ENCODE measurements at regions not wholly inside any gene's neighbourhood (a gene's known extent, or its start where the extent isn't known, plus 50 kb on each side); places are given as distances from the start of the nearest gene placed in this dataset.

DNA sequence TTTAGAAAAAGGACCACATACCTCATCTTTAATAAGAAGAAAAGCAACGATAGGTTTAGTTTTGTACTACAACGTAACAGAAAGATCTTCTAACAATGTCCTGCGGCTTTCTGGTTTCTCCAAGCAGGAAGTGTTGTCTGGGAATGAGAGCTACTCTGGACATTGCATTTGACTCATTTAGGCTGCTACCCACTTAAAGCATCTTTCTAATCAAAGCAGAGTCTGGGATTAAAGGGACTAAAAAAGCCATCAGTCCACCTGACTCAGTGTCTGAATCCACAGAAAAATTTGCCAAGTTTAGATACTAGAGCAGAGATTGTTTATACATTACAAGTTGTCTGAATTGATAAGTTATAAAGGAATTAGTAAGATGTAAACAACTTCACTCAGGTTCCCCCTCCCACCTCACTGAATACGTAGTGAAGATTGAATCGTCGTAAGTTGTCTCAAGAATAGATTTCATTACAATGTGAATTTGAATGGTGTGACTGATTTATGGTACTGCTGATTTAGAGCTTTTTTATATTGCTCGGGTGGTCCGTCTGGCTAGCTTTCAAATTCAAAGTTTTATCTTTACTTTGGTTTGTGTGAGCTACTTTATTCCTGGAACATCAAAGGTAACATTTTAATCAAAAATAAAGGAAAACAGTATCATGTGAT, 70.2 kb upstream of the SMIM21 start:
- Histone ChIP-seq H3K4me3 (no peak overlapping the region), H3K4me1 (no peaks in the 10 kb centered on the region), H3K27me3 (no peaks in the 10 kb centered on the region), H3K9me3 (no peaks in the 10 kb centered on the region), H3K27ac (no peak overlapping the region), H3K36me3 (no peaks in the 10 kb centered on the region)
- no peak for ATAC-seq
- in situ Hi-C loops (cut with MboI; ENCODE audit: low sequenced_read_pairs in 4 of 4) (loop anchor here in 3 of 4 donors (25.0 kb wide), 3 partner anchors 90 to 835 kb away; no protein-coding TSS in a partner anchor), intact Hi-C loops (cut with DNase I; ENCODE audit: low total_unique reads) (no loop called here)
- DNase-seq = no peak
- TF ChIP-seq, protein P1, sequence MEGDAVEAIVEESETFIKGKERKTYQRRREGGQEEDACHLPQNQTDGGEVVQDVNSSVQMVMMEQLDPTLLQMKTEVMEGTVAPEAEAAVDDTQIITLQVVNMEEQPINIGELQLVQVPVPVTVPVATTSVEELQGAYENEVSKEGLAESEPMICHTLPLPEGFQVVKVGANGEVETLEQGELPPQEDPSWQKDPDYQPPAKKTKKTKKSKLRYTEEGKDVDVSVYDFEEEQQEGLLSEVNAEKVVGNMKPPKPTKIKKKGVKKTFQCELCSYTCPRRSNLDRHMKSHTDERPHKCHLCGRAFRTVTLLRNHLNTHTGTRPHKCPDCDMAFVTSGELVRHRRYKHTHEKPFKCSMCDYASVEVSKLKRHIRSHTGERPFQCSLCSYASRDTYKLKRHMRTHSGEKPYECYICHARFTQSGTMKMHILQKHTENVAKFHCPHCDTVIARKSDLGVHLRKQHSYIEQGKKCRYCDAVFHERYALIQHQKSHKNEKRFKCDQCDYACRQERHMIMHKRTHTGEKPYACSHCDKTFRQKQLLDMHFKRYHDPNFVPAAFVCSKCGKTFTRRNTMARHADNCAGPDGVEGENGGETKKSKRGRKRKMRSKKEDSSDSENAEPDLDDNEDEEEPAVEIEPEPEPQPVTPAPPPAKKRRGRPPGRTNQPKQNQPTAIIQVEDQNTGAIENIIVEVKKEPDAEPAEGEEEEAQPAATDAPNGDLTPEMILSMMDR (IDR thresholded peaks at IDR 0.05 in 4 of 5, conservative IDR thresholded peaks at IDR 0.05 in 1 of 5) = no peak
- no peak for TF ChIP-seq POLR2A (IDR thresholded peaks at IDR 0.05)

DNA sequence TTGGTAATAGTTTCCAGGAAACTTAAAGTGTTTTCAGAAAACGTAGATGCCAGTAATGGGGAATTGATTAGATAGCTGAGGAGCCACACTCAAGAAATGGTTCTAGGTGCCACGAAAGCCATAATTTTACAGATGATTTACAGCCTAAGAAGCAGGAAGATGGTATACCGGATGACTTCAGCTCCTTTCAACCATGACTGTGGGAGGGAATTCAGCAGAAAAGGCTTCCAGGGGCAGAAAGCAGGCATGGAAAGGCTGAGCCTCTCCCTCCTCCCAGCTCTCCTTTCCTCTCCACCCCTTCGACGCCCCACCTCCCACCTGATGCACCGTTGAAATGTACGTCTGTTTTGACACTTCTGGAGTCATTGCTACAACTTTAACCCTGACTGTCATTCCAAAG, 68.6 kb upstream of the SMIM21 start:
- Histone ChIP-seq H3K9me3 (no peaks in the 10 kb centered on the region), H3K4me3 (no peak overlapping the region), H3K27me3 (no peaks in the 10 kb centered on the region), H3K36me3 (no peaks in the 10 kb centered on the region), H3K4me1 (no peaks in the 10 kb centered on the region), H3K27ac (no peak overlapping the region)
- in situ Hi-C loops (cut with MboI; ENCODE audit: low sequenced_read_pairs in 4 of 4) (loop anchor here in 3 of 4 donors (25.0 kb wide), 3 partner anchors 91 to 834 kb away; no protein-coding TSS in a partner anchor), intact Hi-C loops (cut with DNase I; ENCODE audit: low total_unique reads) (no loop called here)
- TF ChIP-seq, protein P1 (IDR thresholded peaks at IDR 0.05 in 4 of 5, conservative IDR thresholded peaks at IDR 0.05 in 1 of 5) = no peak
- TF ChIP-seq POLR2A (IDR thresholded peaks at IDR 0.05) = no peak
- no peak for ATAC-seq
- no peak for DNase-seq

DNA sequence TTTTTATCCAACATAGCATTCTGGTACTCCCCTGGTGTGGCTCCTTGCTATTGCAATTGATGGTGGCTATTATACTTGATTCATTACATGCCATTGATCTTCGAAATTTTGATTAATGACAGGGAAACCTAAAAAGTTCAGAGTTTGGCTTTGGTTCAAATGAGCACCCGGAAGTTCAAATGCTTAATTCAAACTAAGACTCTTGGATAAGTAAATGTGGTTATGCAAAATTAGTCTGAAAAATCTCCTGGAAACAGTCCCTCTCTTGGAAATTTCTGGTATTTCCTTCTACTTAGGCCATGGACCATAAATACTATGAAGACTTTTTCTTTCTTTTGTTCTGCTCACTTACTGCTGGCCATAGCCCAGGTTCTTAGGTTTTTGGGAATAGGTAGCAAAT, 65.3 kb upstream of the SMIM21 start:
- intact Hi-C loops (cut with DNase I; ENCODE audit: low total_unique reads) = no loop called here
- no peaks in the 10 kb centered on the region for H3K4me1 ChIP-seq
- no peak for DNase-seq
- no peaks in the 10 kb centered on the region for H3K9me3 ChIP-seq
- no peak for TF ChIP-seq POLR2A (IDR thresholded peaks at IDR 0.05)
- TF ChIP-seq, protein P1 (IDR thresholded peaks at IDR 0.05 in 4 of 5, conservative IDR thresholded peaks at IDR 0.05 in 1 of 5) = no peak
- H3K27ac ChIP-seq = no peak overlapping the region
- H3K36me3 ChIP-seq = no peaks in the 10 kb centered on the region
- H3K27me3 ChIP-seq = no peaks in the 10 kb centered on the region
- ATAC-seq = no peak
- in situ Hi-C loops (cut with MboI; ENCODE audit: low sequenced_read_pairs in 4 of 4) = loop anchor here in 3 of 4 donors (25.0 kb wide), 3 partner anchors 94 to 831 kb away; no protein-coding TSS in a partner anchor
- H3K4me3 ChIP-seq = no peak overlapping the region

DNA sequence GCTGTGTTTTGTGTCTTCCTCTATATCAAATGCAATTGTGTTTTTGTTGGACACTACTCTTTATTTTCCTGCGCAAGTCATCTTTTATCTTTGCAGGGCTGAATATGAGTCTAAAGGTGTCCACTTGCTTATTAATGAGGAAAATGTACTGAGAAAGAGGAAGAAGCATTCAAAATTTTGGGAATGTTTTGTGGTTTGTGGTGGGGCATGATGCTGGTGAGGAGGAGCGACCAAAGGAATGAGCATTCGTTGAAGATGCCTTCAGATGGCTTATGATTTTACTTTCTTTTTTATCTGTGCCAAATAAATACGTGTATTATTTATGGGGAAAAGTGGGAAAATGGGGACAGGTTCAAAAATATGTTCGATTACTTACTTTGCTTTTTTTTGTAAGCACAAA, 63.9 kb upstream of the SMIM21 start:
- intact Hi-C loops (cut with DNase I; ENCODE audit: low total_unique reads) (no loop called here), in situ Hi-C loops (cut with MboI; ENCODE audit: low sequenced_read_pairs in 4 of 4) (loop anchor here in 3 of 4 donors (25.0 kb wide), 3 partner anchors 96 to 829 kb away; no protein-coding TSS in a partner anchor)
- Histone ChIP-seq H3K36me3 (no peaks in the 10 kb centered on the region), H3K27me3 (no peaks in the 10 kb centered on the region), H3K4me1 (no peaks in the 10 kb centered on the region), H3K9me3 (no peaks in the 10 kb centered on the region), H3K4me3 (no peak overlapping the region), H3K27ac (no peak overlapping the region)
- ATAC-seq (no peak), DNase-seq (no peak)
- TF ChIP-seq, protein P1 (IDR thresholded peaks at IDR 0.05 in 4 of 5, conservative IDR thresholded peaks at IDR 0.05 in 1 of 5) = no peak
- TF ChIP-seq POLR2A (IDR thresholded peaks at IDR 0.05) = no peak
